Fibroblast of lung (primary cell): ENCODE measurements at regions not wholly inside any gene's neighbourhood (a gene's known extent, or its start where the extent isn't known, plus 50 kb on each side); places are given as distances from the start of the nearest gene placed in this dataset.

Source experiments
- CTCF ChIP-seq, 2 donors: IDR thresholded peaks in 1 of 2; conservative IDR thresholded peaks in 1 of 2; 1 replicate in 1 of 2; 2 replicates in 1 of 2; pipeline ENCODE4 v1.5.1; 2011 to 2012; ENCODE audit warnings: low read length in 2 of 2, control low read depth in 1 of 2, inconsistent platforms in 1 of 2, low read depth in 1 of 2, mild to moderate bottlenecking in 1 of 2
- EZH2 ChIP-seq: IDR thresholded peaks from 2 replicates; pipeline ENCODE4 v1.5.1; 2012; ENCODE audit warnings: low read length, control low read depth, mild to moderate bottlenecking; ENCODE audit errors: missing control alignments

GRCh38 chr16:54397838-54398237 lies 111.3 kb upstream of the IRX3 start:
- no peak for TF ChIP-seq CTCF (conservative IDR thresholded peaks at IDR 0.05 in 1 of 2, IDR thresholded peaks at IDR 0.05 in 1 of 2; ENCODE audit: low read depth in 1 of 2, low read length in 2 of 2)
- TF ChIP-seq EZH2, result no peak
